ENCODE measurements at regions not wholly inside any gene's neighbourhood (a gene's known extent, or its start where the extent isn't known, plus 50 kb on each side); places are given as distances from the start of the nearest gene placed in this dataset.

DNA sequence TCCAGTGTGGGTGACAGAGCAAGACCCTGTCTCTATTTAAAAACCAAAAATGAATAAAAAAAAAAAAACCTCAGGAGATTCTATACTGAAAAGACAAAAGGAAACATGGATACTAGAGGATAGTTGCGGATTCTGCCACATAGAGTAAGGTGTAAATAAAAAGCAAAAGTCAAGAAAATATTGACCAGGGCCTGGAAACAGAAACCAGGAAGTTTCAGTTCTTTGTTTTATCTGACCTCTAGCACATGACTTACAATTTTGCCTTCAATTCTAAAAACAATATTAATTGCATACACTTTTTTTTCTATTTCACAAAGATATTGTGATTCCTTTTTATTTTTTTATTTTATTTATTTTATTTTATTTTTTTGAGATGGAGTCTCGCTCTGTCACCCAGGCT lies 96.2 kb upstream of the NMUR2 start:
- TF ChIP-seq, protein P1, sequence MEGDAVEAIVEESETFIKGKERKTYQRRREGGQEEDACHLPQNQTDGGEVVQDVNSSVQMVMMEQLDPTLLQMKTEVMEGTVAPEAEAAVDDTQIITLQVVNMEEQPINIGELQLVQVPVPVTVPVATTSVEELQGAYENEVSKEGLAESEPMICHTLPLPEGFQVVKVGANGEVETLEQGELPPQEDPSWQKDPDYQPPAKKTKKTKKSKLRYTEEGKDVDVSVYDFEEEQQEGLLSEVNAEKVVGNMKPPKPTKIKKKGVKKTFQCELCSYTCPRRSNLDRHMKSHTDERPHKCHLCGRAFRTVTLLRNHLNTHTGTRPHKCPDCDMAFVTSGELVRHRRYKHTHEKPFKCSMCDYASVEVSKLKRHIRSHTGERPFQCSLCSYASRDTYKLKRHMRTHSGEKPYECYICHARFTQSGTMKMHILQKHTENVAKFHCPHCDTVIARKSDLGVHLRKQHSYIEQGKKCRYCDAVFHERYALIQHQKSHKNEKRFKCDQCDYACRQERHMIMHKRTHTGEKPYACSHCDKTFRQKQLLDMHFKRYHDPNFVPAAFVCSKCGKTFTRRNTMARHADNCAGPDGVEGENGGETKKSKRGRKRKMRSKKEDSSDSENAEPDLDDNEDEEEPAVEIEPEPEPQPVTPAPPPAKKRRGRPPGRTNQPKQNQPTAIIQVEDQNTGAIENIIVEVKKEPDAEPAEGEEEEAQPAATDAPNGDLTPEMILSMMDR (IDR thresholded peaks at IDR 0.05; ENCODE audit: insufficient read depth, low read length): no peak
- no peak for DNase-seq (ENCODE audit: low read depth)
- H3K4me3 ChIP-seq (ENCODE audit: low read depth, low read length): no peak overlapping the region

DNA sequence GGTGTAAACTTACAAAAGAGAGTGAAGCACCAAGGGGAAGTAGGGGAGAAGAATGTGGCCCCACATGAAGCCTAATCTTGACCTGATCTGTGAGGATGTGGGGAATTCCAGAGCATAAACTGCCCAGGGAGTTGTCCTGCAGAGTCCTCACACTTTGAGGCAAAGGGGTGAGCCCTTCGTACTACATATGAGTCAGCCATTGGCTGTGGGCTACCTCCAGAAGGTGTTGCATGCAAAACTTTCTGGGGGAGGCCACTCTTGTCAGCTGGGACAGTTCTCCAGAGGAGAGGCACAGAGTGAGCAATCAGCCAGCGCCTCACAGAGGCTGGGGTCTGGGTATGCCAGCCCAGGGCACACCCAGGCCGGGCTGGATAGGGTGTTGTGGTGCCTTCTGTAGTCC lies 98.1 kb upstream of the NMUR2 start:
- no peak overlapping the region for H3K4me3 ChIP-seq (ENCODE audit: low read depth, low read length)
- no peak for DNase-seq (ENCODE audit: low read depth)
- TF ChIP-seq, protein P1 (IDR thresholded peaks at IDR 0.05; ENCODE audit: insufficient read depth, low read length): no peak

DNA sequence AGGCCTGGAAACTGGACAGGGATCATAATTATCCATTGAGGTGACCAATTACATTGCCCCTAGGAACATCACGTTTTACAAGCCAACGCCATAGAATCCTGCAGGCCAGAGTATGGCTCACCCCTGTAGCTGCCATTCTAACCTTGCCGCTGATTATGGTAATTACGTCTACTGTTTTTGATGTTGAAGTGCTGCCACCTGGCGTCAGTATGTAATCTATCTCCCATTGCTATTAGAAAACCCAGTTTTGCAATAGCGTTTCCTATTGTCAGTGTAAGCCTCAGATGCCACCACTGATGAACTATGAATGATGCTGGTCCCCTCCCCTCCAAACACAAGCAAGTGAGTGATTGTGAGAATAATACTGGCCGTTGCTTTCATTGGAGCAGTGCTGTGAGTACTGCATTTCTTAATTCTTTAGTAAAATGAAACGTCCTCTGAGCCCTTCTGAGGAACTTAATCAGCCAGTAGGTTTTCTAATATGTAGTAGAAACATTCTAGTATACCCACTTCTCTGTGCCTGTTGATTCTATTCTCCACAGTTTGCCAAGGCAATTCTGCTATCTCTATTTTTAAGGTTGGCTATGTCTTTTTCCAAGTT lies 100.5 kb upstream of the NMUR2 start:
- H3K4me3 ChIP-seq (ENCODE audit: low read depth, low read length): no peak overlapping the region
- TF ChIP-seq, protein P1 (IDR thresholded peaks at IDR 0.05; ENCODE audit: insufficient read depth, low read length): peak; percentile 45
- DNase-seq (ENCODE audit: low read depth): peak; percentile 45

DNA sequence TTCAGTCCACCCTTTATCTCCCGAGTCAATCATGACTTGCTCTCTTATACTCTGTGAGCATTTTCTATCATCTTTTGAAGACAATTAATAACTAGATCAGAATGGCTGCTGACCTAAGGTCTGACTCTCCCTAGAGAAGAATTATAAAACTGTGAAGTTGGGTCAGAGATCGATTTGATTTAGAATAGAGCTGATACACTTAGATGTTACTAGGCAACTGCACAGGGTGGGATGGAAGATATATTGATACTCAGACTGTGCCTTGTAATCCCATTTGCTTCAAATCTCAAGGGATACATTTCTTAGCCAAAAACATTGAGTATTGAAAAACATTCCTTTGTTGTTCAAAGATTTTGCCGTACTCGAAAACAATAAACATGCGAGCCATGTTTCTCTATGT lies 106.0 kb upstream of the NMUR2 start:
- DNase-seq (ENCODE audit: low read depth): no peak
- no peak overlapping the region for H3K4me3 ChIP-seq (ENCODE audit: low read depth, low read length)
- TF ChIP-seq, protein P1 (IDR thresholded peaks at IDR 0.05; ENCODE audit: insufficient read depth, low read length): no peak

DNA sequence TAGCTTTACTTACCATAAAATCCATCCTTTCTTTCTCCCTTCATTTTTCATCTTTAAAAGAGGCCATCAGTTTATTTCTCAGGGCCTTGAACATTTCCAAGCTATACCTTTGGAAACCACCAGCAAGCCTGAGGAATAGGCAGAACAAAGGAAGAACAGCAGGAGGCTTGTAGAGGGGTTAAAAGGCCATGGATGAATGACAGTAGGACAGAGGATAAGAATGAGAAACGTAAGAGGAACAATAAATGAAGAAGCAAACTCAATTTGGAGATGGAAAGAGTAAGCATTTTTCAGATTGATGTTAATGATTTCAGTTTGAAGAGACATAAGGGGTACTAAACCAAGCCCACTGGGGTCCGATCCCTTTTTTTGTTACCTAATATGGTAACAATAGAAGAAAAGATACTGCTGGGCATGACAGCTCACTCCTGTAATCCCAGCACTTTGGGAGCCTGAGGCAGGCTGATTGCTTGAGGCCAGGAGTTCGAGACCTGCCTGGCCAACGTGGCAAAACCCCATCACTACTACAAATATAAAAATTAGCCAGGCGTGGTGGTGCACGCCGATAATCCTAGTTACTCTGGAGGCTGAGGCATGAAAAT lies 106.6 kb upstream of the NMUR2 start:
- H3K4me3 ChIP-seq (ENCODE audit: low read depth, low read length): no peak overlapping the region
- TF ChIP-seq, protein P1 (IDR thresholded peaks at IDR 0.05; ENCODE audit: insufficient read depth, low read length): no peak
- no peak for DNase-seq (ENCODE audit: low read depth)

DNA sequence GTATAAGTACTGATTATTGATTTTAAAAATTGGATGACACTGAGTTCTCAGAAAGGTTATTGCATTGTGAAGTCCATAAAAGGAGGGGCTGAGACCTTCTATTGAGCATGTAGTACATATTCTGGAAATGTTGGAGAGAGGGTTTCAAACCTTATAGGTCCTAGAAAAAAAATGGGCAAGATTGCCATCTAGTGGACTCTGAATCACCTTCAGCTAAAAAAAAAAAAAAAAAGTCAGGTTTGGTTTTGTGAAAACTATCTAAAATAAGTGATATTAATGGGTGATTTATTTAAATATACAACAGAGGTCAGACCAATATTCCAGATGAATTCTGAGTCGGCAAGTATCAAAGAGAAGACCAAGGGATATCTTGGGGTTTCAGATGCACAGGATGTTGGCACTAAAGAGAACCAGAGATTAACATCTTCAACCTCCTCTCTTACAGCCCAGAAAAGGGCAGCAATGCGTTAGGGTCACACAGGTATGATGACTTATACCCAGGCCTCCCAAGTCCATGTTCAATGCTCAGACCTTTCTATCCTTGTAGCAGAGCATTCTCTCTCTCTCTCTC lies 109.8 kb upstream of the NMUR2 start:
- no peak overlapping the region for H3K4me3 ChIP-seq (ENCODE audit: low read depth, low read length)
- DNase-seq (ENCODE audit: low read depth): peak; percentile 28
- TF ChIP-seq, protein P1 (IDR thresholded peaks at IDR 0.05; ENCODE audit: insufficient read depth, low read length): peak; percentile 41
